ENCODE measurements at regions not wholly inside any gene's neighbourhood (a gene's known extent, or its start where the extent isn't known, plus 50 kb on each side); places are given as distances from the start of the nearest gene placed in this dataset.
"Not testable (repeated sequence)": the region's sequence is repeated elsewhere in the genome, so short reads cannot be mapped to it uniquely, and the experiment has no call there.

DNA sequence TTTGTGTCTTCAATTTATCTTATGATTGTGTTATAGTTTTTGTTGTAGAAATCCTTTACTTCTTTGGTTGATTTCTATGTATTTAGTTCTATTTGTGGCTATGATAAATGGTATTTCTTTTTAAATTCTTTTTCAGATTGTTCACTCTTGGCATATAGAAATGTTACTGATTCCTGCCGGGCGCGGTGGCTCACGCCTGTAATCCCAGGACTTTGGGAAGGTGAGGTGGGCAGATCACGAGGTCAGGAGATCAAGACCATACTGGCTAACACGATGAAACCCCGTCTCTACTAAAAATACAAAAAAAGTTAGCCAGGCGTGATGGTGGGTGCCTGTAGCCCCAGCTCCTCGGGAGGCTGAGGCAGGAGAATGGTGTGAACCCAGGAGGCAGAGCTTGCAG is 158.6 kb upstream of the TPTE start:
- H3K27me3 Mint-ChIP-seq (ENCODE audit: insufficient read depth, unreplicated experiment); H3K36me3 Mint-ChIP-seq (ENCODE audit: insufficient read depth, unreplicated experiment); H3K27ac Mint-ChIP-seq (ENCODE audit: unreplicated experiment); H3K4me1 Mint-ChIP-seq (ENCODE audit: low read depth, unreplicated experiment); BruUV-seq (replicated peaks); POLR2A ChIA-PET; H3K36me3 ChIP-seq (ENCODE audit: control insufficient read depth, insufficient read depth, low read length); H3K4me3 Mint-ChIP-seq (ENCODE audit: unreplicated experiment); intact Hi-C loops (cut with micrococcal nuclease; ENCODE audit: unreplicated experiment); H3K4me1 ChIP-seq; H3K4me3 ChIP-seq (ENCODE audit: low read depth, low read length); CTCF ChIA-PET; DNase-seq; H3K27me3 ChIP-seq (replicated peaks; ENCODE audit: control insufficient read depth, insufficient read depth, low read length): not testable (repeated sequence)
- H3K9me3 ChIP-seq, result peaks cover 10% of the 10 kb centered on the region
- peaks cover 46% of the 10 kb centered on the region for H3K9me3 Mint-ChIP-seq (ENCODE audit: unreplicated experiment)

DNA sequence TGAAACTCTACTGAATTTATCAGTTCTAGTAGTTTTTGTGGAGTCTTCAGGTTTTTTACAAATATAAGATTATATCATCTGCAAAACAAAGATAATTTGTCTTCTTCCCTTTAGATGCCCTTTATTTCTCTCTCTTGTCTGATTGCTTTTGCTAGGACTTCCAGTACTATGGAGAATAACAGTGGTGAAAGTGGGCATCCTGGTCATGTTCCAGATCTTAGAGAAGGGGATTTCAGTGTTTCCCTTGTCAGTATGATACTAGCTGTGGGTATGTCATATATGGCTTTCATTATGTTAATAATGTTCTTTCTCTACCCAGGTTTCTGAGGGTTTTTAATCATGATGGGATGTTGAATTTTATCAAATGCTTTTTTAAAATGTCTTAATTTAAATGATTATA is 158.1 kb upstream of the TPTE start:
- H3K27me3 ChIP-seq (replicated peaks; ENCODE audit: control insufficient read depth, insufficient read depth, low read length); DNase-seq; POLR2A ChIA-PET; H3K27ac Mint-ChIP-seq (ENCODE audit: unreplicated experiment); H3K9me3 ChIP-seq; H3K36me3 ChIP-seq (ENCODE audit: control insufficient read depth, insufficient read depth, low read length); intact Hi-C loops (cut with micrococcal nuclease; ENCODE audit: unreplicated experiment); H3K4me1 ChIP-seq; BruUV-seq (replicated peaks); CTCF ChIA-PET; H3K4me1 Mint-ChIP-seq (ENCODE audit: low read depth, unreplicated experiment); H3K4me3 ChIP-seq (ENCODE audit: low read depth, low read length); H3K4me3 Mint-ChIP-seq (ENCODE audit: unreplicated experiment); H3K36me3 Mint-ChIP-seq (ENCODE audit: insufficient read depth, unreplicated experiment); H3K27me3 Mint-ChIP-seq (ENCODE audit: insufficient read depth, unreplicated experiment): not testable (repeated sequence)
- H3K9me3 Mint-ChIP-seq (ENCODE audit: unreplicated experiment), result peaks cover 45% of the 10 kb centered on the region

DNA sequence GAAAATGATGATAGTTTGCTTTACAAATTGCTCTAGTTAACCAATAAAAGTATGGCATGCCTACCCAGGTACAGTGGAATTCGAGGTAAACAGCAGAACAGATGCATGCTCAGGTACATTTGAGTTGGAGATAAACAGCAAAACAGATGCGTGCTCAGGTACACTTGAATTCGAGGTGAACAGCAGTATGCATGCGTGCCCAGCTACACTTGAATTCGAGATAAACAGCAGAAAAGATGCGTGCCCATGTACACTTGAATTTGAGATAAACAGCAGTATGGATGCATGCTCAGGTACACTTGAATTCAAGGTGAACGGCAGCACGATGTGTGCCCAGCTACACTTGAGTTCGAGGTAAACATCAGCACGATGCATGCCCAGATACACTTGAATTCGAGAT is 155.2 kb upstream of the TPTE start:
- H3K4me3 Mint-ChIP-seq (ENCODE audit: unreplicated experiment); intact Hi-C loops (cut with micrococcal nuclease; ENCODE audit: unreplicated experiment); CTCF ChIA-PET; H3K27me3 Mint-ChIP-seq (ENCODE audit: insufficient read depth, unreplicated experiment); H3K9me3 ChIP-seq; H3K27ac Mint-ChIP-seq (ENCODE audit: unreplicated experiment); H3K27me3 ChIP-seq (replicated peaks; ENCODE audit: control insufficient read depth, insufficient read depth, low read length); H3K36me3 ChIP-seq (ENCODE audit: control insufficient read depth, insufficient read depth, low read length); POLR2A ChIA-PET; H3K4me1 Mint-ChIP-seq (ENCODE audit: low read depth, unreplicated experiment); H3K4me3 ChIP-seq (ENCODE audit: low read depth, low read length); DNase-seq; H3K4me1 ChIP-seq; BruUV-seq (replicated peaks); H3K36me3 Mint-ChIP-seq (ENCODE audit: insufficient read depth, unreplicated experiment): not testable (repeated sequence)
- peaks cover 19% of the 10 kb centered on the region for H3K9me3 Mint-ChIP-seq (ENCODE audit: unreplicated experiment)

DNA sequence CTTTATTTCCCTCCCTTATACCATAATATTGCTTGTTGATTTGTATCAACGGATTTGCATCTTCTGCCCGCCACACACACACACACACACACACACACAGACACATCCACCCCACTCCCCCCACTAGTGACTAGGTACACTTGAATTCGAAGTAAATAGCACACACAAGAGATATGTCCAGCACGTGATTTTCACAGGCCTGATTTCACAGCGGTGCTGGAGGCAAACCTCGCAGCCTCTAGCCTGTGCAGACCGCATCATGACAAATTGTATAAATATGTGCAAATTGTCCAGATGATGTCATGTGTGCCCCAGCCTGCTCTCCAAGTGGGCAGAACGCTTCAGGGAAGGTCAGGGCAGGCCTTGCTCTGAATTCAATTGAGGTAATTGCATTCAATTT is 153.8 kb upstream of the TPTE start:
- H3K27me3 ChIP-seq (replicated peaks; ENCODE audit: control insufficient read depth, insufficient read depth, low read length); H3K27me3 Mint-ChIP-seq (ENCODE audit: insufficient read depth, unreplicated experiment); H3K36me3 ChIP-seq (ENCODE audit: control insufficient read depth, insufficient read depth, low read length); H3K27ac Mint-ChIP-seq (ENCODE audit: unreplicated experiment); H3K9me3 ChIP-seq; H3K4me3 ChIP-seq (ENCODE audit: low read depth, low read length); H3K4me3 Mint-ChIP-seq (ENCODE audit: unreplicated experiment); POLR2A ChIA-PET; H3K36me3 Mint-ChIP-seq (ENCODE audit: insufficient read depth, unreplicated experiment); H3K9me3 Mint-ChIP-seq (ENCODE audit: unreplicated experiment); DNase-seq; H3K4me1 ChIP-seq; intact Hi-C loops (cut with micrococcal nuclease; ENCODE audit: unreplicated experiment); CTCF ChIA-PET; H3K4me1 Mint-ChIP-seq (ENCODE audit: low read depth, unreplicated experiment); BruUV-seq (replicated peaks): not testable (repeated sequence)

DNA sequence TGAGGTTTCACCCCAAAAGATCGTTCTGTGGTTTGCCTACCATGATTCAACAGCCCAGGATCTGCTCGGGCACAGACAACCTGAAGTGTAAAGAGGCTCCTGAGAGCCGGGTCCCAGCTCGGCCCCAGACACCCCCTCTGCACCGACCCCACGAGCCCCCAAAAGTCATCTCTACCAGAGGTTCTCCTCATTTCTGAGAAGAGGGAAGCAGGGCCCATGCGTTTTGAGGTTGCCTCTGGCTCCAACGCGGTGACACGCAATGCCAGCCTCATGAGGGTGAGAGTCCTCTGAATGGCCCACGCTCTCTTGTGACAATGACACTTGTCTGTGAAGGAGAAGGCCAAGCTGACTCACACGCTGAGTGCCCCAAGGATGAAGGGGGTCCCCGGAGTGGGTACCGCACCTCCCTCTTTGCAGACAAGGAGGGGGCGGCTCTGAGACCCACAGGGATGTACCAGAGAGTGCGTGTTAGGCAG is 153.0 kb upstream of the TPTE start:
- H3K36me3 ChIP-seq (ENCODE audit: control insufficient read depth, insufficient read depth, low read length); CTCF ChIA-PET; H3K4me3 Mint-ChIP-seq (ENCODE audit: unreplicated experiment); H3K27me3 Mint-ChIP-seq (ENCODE audit: insufficient read depth, unreplicated experiment); H3K4me3 ChIP-seq (ENCODE audit: low read depth, low read length); H3K27me3 ChIP-seq (replicated peaks; ENCODE audit: control insufficient read depth, insufficient read depth, low read length); intact Hi-C loops (cut with micrococcal nuclease; ENCODE audit: unreplicated experiment); H3K27ac Mint-ChIP-seq (ENCODE audit: unreplicated experiment); H3K9me3 ChIP-seq; DNase-seq; BruUV-seq (replicated peaks); H3K4me1 ChIP-seq; H3K9me3 Mint-ChIP-seq (ENCODE audit: unreplicated experiment); H3K36me3 Mint-ChIP-seq (ENCODE audit: insufficient read depth, unreplicated experiment); H3K4me1 Mint-ChIP-seq (ENCODE audit: low read depth, unreplicated experiment); POLR2A ChIA-PET: not testable (repeated sequence)

DNA sequence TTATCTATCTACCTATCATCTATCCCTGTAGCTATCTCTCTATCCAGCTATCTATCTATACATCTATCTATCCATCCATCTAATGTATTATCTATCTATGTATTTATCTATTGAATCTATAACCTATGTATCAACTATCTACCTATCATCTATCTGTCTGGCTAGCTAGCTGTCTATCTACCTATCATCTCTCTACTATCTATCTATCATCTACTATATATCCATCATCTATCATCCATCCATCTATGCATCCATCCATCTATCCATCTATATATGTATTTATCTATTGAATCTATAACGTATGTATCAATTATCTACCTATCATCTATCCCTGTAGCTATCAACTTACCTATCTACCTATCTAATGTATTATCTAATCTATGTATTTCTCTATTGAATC is 152.1 kb upstream of the TPTE start:
- BruUV-seq (replicated peaks); H3K4me3 Mint-ChIP-seq (ENCODE audit: unreplicated experiment); H3K36me3 ChIP-seq (ENCODE audit: control insufficient read depth, insufficient read depth, low read length); H3K9me3 ChIP-seq; H3K4me1 Mint-ChIP-seq (ENCODE audit: low read depth, unreplicated experiment); H3K4me1 ChIP-seq; H3K27me3 ChIP-seq (replicated peaks; ENCODE audit: control insufficient read depth, insufficient read depth, low read length); H3K4me3 ChIP-seq (ENCODE audit: low read depth, low read length); DNase-seq; CTCF ChIA-PET; H3K36me3 Mint-ChIP-seq (ENCODE audit: insufficient read depth, unreplicated experiment); H3K9me3 Mint-ChIP-seq (ENCODE audit: unreplicated experiment); H3K27ac Mint-ChIP-seq (ENCODE audit: unreplicated experiment); POLR2A ChIA-PET; H3K27me3 Mint-ChIP-seq (ENCODE audit: insufficient read depth, unreplicated experiment); intact Hi-C loops (cut with micrococcal nuclease; ENCODE audit: unreplicated experiment): not testable (repeated sequence)

DNA sequence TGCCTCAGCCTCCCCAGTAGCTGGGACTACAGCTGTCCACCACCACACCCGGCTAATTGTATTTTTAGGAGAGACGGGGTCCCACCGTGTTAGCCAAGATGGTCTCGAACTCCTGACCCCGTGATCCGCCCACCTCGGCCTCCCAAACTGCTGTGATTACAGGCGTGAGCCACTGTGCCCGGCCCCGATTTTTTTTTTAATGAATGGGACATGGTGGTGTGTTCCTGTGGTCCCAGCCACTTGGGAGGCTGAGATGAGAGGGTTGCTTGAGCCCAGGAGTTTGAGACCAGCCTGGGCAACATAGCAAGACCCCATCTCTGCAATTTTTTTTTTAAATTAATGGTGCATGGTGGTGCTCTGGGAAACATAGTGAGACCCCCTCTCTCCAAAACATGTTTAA is 143.6 kb upstream of the TPTE start:
- BruUV-seq (replicated peaks); POLR2A ChIA-PET; H3K4me3 ChIP-seq (ENCODE audit: low read depth, low read length); H3K9me3 ChIP-seq; H3K36me3 Mint-ChIP-seq (ENCODE audit: insufficient read depth, unreplicated experiment); H3K36me3 ChIP-seq (ENCODE audit: control insufficient read depth, insufficient read depth, low read length); H3K27ac Mint-ChIP-seq (ENCODE audit: unreplicated experiment); CTCF ChIA-PET; H3K4me1 ChIP-seq; H3K4me3 Mint-ChIP-seq (ENCODE audit: unreplicated experiment); DNase-seq; H3K27me3 Mint-ChIP-seq (ENCODE audit: insufficient read depth, unreplicated experiment); H3K27me3 ChIP-seq (replicated peaks; ENCODE audit: control insufficient read depth, insufficient read depth, low read length); intact Hi-C loops (cut with micrococcal nuclease; ENCODE audit: unreplicated experiment); H3K4me1 Mint-ChIP-seq (ENCODE audit: low read depth, unreplicated experiment): not testable (repeated sequence)
- H3K9me3 Mint-ChIP-seq (ENCODE audit: unreplicated experiment), result peaks cover 38% of the 10 kb centered on the region
